IMR-90 (cell line): ENCODE measurements at regions not wholly inside any gene's neighbourhood (a gene's known extent, or its start where the extent isn't known, plus 50 kb on each side); places are given as distances from the start of the nearest gene placed in this dataset.

Experiments
- ATAC-seq: fragments of 200-7000 bp; cut with Tn5 transposase; 2 replicates; pipeline ENCODE4 v1.9.1; 2020; ENCODE audit warnings: low read depth, mild to moderate bottlenecking, moderate library complexity
- BruUV-seq: library from RNA; stranded (reverse); fragments of 400-500 nt; replicated peaks from 2 replicates; lab custom pipeline; 2021; lab: Mats Ljungman, UMichigan
- CTCF ChIA-PET: fragments of 300-600 bp; formaldehyde crosslinking; extraction: SDS; loops from one replicate; lab custom pipeline; 2021; ENCODE audit warnings: antibody characterized with exemption; lab: Yijun Ruan, JAX
- POLR2A ChIA-PET: fragments of 300-600 bp; sonication (Branson Sonifier 250); formaldehyde crosslinking; loops from one replicate; lab custom pipeline; 2022; ENCODE audit warnings: antibody characterized with exemption; ENCODE audit not compliant: unreplicated experiment; lab: Charles Lee
- DNase-seq: peaks from one replicate; pipeline ENCODE4 v3.0.0; 2013
- H2AFZ ChIP-seq: replicated peaks from 2 replicates; pipeline ENCODE3; 2013; ENCODE audit warnings: low read length, mild to moderate bottlenecking; ENCODE audit not compliant: poor library complexity
- H2AK5ac ChIP-seq: 2 replicates; pipeline ENCODE4 v1.6.1; 2013; ENCODE audit warnings: low read depth, low read length, inconsistent platforms
- H2AK9ac ChIP-seq: replicated peaks from 2 replicates; pipeline ENCODE3; 2013; ENCODE audit warnings: mild to moderate bottlenecking, low read depth, low read length, moderate library complexity; ENCODE audit not compliant: poor library complexity
- H2BK120ac ChIP-seq: 2 replicates; pipeline ENCODE4 v1.6.1; 2013; ENCODE audit warnings: low read depth, low read length, inconsistent platforms
- H2BK15ac ChIP-seq: 3 replicates; pipeline ENCODE4 v1.6.1; 2013; ENCODE audit warnings: low read depth, low read length, inconsistent platforms
- H2BK20ac ChIP-seq: 2 replicates; pipeline ENCODE4 v1.6.1; 2013; ENCODE audit warnings: low read depth, mild to moderate bottlenecking, inconsistent platforms, low read length, moderate library complexity
- H2BK5ac ChIP-seq: 2 replicates; pipeline ENCODE4 v1.6.1; 2013; ENCODE audit warnings: mild to moderate bottlenecking, low read depth, low read length, inconsistent platforms; ENCODE audit not compliant: poor library complexity, severe bottlenecking
- H3K14ac ChIP-seq: replicated peaks from 2 replicates; pipeline ENCODE4 v1.6.1; 2013; ENCODE audit warnings: low read depth, low read length, inconsistent platforms
- H3K18ac ChIP-seq: 2 replicates; pipeline ENCODE4 v1.6.1; 2013; ENCODE audit warnings: low read depth, low read length, control low read depth
- H3K23ac ChIP-seq: 2 replicates; pipeline ENCODE4 v1.6.1; 2013; ENCODE audit warnings: low read depth, low read length, inconsistent platforms
- H3K27ac ChIP-seq: 2 replicates; pipeline ENCODE4 v1.5.1; 2013; ENCODE audit warnings: mild to moderate bottlenecking, control low read depth, low read length; ENCODE audit not compliant: insufficient read depth
- H3K27me3 ChIP-seq: 2 replicates; pipeline ENCODE4 v1.6.1; 2013; ENCODE audit warnings: low read length; ENCODE audit not compliant: control insufficient read depth, insufficient read depth
- H3K36me3 ChIP-seq: 2 replicates; pipeline ENCODE4 v1.6.1; 2013; ENCODE audit warnings: low read length, mixed read lengths; ENCODE audit not compliant: control insufficient read depth, insufficient read depth
- H3K4ac ChIP-seq: 2 replicates; pipeline ENCODE4 v1.6.1; 2013; ENCODE audit warnings: low read depth, low read length, inconsistent platforms
- H3K4me1 ChIP-seq: 2 replicates; pipeline ENCODE4 v1.6.1; 2013; ENCODE audit warnings: low read length, mixed read lengths; ENCODE audit not compliant: control insufficient read depth, insufficient read depth
- H3K4me2 ChIP-seq: 2 replicates; pipeline ENCODE4 v1.6.1; 2013; ENCODE audit warnings: low read depth, mild to moderate bottlenecking, control low read depth, low read length, moderate library complexity
- H3K4me3 ChIP-seq: 2 replicates; pipeline ENCODE4 v1.5.1; 2013; ENCODE audit warnings: low read depth, mild to moderate bottlenecking, control low read depth, low read length, moderate library complexity; ENCODE audit not compliant: insufficient read depth
- H3K56ac ChIP-seq: 2 replicates; pipeline ENCODE4 v1.6.1; 2013; ENCODE audit warnings: low read length, inconsistent platforms; ENCODE audit not compliant: insufficient read depth; ENCODE audit errors: extremely low read depth
- H3K79me1 ChIP-seq, 2 experiments: 2 replicates each; pipeline ENCODE4 v1.6.1; 2013; ENCODE audit warnings: low read length in 2 of 2, inconsistent platforms in 1 of 2, low read depth in 1 of 2
- H3K9ac ChIP-seq: 2 replicates; pipeline ENCODE4 v1.6.1; 2013; ENCODE audit warnings: low read depth, low read length, control low read depth
- H3K9me1 ChIP-seq: 2 replicates; pipeline ENCODE4 v1.6.1; 2013; ENCODE audit warnings: low read length, inconsistent platforms; ENCODE audit not compliant: insufficient read depth
- H3K9me3 ChIP-seq: 2 replicates; pipeline ENCODE4 v1.6.1; 2013; ENCODE audit warnings: low read length; ENCODE audit not compliant: control insufficient read depth, insufficient read depth
- H4K20me1 ChIP-seq: 2 replicates; pipeline ENCODE4 v1.6.1; 2013; ENCODE audit warnings: low read length, inconsistent platforms; ENCODE audit not compliant: insufficient read depth
- H4K5ac ChIP-seq: 2 replicates; pipeline ENCODE4 v1.6.1; 2013; ENCODE audit warnings: mild to moderate bottlenecking, low read depth, low read length, control low read depth
- H4K8ac ChIP-seq, 2 experiments: 2 replicates each; pipeline ENCODE4 v1.6.1; 2013; ENCODE audit warnings: low read depth in 2 of 2, low read length in 2 of 2, control low read depth in 1 of 2, inconsistent platforms in 1 of 2
- H4K91ac ChIP-seq: 2 replicates; pipeline ENCODE4 v1.6.1; 2013; ENCODE audit warnings: low read depth, low read length, inconsistent platforms; ENCODE audit not compliant: insufficient read depth
- FOS ChIP-seq: fragments of 150-350 bp; IDR thresholded peaks from 2 replicates; pipeline ENCODE4 v1.6.1; 2016; ENCODE audit warnings: low read depth, low read length
- MAZ ChIP-seq: IDR thresholded peaks from 2 replicates; pipeline ENCODE4 v1.6.1; 2012; ENCODE audit warnings: low read depth, mild to moderate bottlenecking, low read length, improper control_type of control experiment, moderate library complexity, borderline replicate concordance
- NFE2L2 ChIP-seq: fragments of 150-350 bp; IDR thresholded peaks from 2 replicates; pipeline ENCODE4 v1.6.1; 2016; ENCODE audit warnings: low read depth, mild to moderate bottlenecking, low read length
- RCOR1 ChIP-seq: IDR thresholded peaks from 2 replicates; pipeline ENCODE4 v1.6.1; 2012; ENCODE audit warnings: mild to moderate bottlenecking, low read length, improper control_type of control experiment; ENCODE audit not compliant: insufficient replicate concordance
- WGBS, 2 experiments: methylation state at CpG; one replicate each; pipeline versions ENCODE4 v1.1.5 to v1.1.7; 2013; ENCODE audit warnings: missing lambda C conversion rate in 2 of 2; ENCODE audit not compliant: insufficient read length in 1 of 2; ENCODE audit errors: extremely low coverage in 2 of 2; 5-methylcytosine and 5-hydroxymethylcytosine counted together
- dilution Hi-C: fragments of 300-500 bp; cut with HindIII; formaldehyde crosslinking; loops from one replicate; pipeline ENCODE4 v1.14.3; 2018; ENCODE audit warnings: low sequenced_read_pairs; ENCODE audit not compliant: unreplicated experiment
- in situ Hi-C: fragments of 300-500 bp; cut with MboI; formaldehyde crosslinking; loops from 3 replicates; pipeline ENCODE4 v1.14.3; 2019; ENCODE audit warnings: low sequenced_read_pairs, inconsistent platforms, mixed read lengths
- intact Hi-C: fragments of 100-400 bp; cut with micrococcal nuclease; formaldehyde crosslinking; loops from 2 replicates; pipeline ENCODE4 v1.10.0; 2022

GRCh38 chr9:80376180-80376579, 804.4 kb downstream of the TLE4 start:
- no peaks in the 10 kb centered on the region; the same call in 1 of the 2 replicates for H3K27me3 ChIP-seq
- H3K9me1 ChIP-seq: no peaks in the 10 kb centered on the region
- H2BK15ac ChIP-seq: no peak overlapping the region
- WGBS, 2 experiments: no CpG with 5 or more reads among the region's 3 CpGs
- TF ChIP-seq MAZ (no peak), RCOR1 (no peak), NFE2L2 (no peak), FOS (no peak)
- H3K79me1 ChIP-seq: no peaks in the 10 kb centered on the region
- no peak overlapping the region for H2AK9ac ChIP-seq
- H3K4ac ChIP-seq: no peak overlapping the region
- no peak overlapping the region for H4K5ac ChIP-seq
- no peaks in the 10 kb centered on the region for H4K20me1 ChIP-seq
- H2BK20ac ChIP-seq: no peak overlapping the region
- dilution Hi-C loops: no loop called here
- H2AFZ ChIP-seq: no peak overlapping the region
- POLR2A ChIA-PET: no interaction called here
- CTCF ChIA-PET: no interaction called here
- H3K18ac ChIP-seq: no peak overlapping the region
- BruUV-seq: no TSS peak
- no peak overlapping the region for H2AK5ac ChIP-seq
- no peak overlapping the region for H2BK120ac ChIP-seq
- no peaks in the 10 kb centered on the region for H3K9me3 ChIP-seq
- DNase-seq (no peak), ATAC-seq (no peak)
- no peak overlapping the region for H3K56ac ChIP-seq
- intact Hi-C loops: no loop called here
- no peak overlapping the region for H3K9ac ChIP-seq
- H3K23ac ChIP-seq: no peak overlapping the region
- H3K36me3 ChIP-seq: no peaks in the 10 kb centered on the region
- no peak overlapping the region for H2BK5ac ChIP-seq
- in situ Hi-C loops: no loop called here
- no peak overlapping the region for H3K4me3 ChIP-seq
- no peak overlapping the region for H4K8ac ChIP-seq
- H3K27ac ChIP-seq: no peak overlapping the region
- H3K14ac ChIP-seq: no peak overlapping the region
- no peaks in the 10 kb centered on the region for H3K4me1 ChIP-seq
- H4K91ac ChIP-seq: no peak overlapping the region
- H3K4me2 ChIP-seq: no peak overlapping the region
